NCI-H774 (cell line): ENCODE measurements at regions not wholly inside any gene's neighbourhood (a gene's known extent, or its start where the extent isn't known, plus 50 kb on each side); places are given as distances from the start of the nearest gene placed in this dataset.
"Not testable (repeated sequence)": the region's sequence is repeated elsewhere in the genome, so short reads cannot be mapped to it uniquely, and the experiment has no call there.

ENCODE experiments used
- DNase-seq: peaks from one replicate; lab custom pipeline; 2025; lab: John Stamatoyannopoulos, UW

DNA sequence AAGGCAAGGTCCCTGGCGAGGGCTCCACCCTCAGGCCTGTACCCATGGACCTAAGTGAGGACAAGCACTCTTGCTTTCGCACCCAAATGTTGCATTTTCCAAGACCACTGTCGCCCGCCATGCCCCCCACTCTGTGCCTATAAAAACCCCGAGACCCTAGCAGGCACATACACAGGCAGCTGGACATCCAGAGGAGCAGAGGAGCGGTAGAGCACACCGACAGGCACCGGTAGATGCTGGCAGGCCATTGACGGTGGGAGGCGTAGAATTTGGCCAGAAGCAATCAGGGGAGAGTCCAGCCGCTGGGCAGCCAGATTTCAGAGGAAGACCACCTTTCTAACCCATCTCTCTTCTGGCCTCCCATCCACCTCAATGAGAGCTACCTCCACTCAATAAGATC is 715.2 kb upstream of the AADAT start:
- DNase-seq = no peak

DNA sequence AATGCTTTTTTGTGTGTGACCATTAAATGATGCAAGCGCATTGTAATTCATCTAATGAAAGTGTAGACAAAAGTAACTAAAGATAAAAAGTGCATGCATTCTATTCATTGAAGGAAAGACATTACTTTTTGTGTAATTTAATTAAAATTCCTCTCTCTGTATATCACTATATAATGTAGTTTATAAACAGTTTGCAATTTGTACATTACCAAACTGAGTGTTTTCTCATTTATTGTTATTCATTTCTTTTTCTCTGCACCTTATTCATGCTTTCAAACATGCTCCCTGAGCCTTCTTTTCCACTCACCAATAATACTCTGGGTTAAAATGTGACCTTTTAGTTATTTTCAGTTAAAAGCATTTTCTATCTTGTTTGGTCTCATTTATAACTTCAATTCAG is 713.7 kb upstream of the AADAT start:
- DNase-seq = no peak

DNA sequence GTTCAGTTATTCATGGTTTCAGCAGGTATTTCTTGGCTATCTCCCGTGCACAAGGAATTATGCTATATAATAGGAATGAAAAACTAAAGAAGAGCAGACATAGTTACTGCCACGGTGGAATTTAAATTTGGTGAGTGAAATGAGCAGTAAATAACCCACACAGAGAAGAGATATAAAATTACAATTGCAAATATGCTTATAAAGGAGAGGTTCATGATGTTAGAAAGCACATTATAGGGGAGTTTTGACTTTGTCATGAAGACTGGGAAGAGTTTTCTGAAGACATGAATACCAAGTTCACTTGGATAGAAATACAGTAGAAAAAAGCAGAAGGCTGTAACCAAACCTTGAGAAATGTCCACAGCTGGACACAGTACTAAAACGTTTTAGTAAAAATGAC is 712.0 kb upstream of the AADAT start:
- no peak for DNase-seq

DNA sequence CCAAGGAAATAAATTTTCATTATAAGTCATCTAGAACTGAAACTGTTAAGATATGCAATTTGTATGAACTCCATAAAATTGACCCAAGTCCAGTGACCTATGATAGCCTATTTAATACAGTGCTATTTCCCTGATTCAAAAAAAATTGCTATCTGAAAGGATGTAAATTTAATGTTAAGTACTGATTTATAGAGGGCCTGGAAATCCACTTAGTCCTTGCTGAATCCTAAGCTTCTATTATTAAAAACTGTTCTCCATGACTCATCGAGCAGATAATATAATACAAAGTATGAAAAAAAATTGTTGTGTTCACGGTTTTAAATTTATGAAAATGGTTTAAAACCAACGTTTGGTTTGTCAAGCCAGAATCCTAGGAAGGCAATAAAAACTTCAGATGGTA is 704.8 kb upstream of the AADAT start:
- no peak for DNase-seq

DNA sequence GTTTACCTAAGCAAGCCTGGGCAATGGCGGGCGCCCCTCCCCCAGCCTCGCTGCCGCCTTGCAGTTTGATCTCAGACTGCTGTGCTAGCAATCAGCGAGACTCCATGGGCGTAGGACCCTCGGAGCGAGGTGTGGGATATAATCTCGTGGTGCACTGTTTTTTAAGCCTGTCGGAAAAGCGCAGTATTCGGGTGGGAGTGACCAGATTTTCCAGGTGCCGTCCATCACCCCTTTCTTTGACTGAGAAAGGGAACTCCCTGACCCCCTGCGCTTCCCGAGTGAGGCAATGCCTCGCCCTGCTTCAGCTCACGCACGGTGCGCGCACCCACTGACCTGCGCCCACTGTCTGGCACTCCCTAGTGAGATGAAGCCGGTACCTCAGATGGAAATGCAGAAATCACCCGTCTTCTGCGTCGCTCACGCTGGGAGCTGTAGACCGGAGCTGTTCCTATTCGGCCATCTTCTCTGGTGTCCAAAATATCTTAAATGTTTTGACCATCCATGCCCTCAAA is 698.8 kb upstream of the AADAT start:
- DNase-seq = not testable (repeated sequence)

DNA sequence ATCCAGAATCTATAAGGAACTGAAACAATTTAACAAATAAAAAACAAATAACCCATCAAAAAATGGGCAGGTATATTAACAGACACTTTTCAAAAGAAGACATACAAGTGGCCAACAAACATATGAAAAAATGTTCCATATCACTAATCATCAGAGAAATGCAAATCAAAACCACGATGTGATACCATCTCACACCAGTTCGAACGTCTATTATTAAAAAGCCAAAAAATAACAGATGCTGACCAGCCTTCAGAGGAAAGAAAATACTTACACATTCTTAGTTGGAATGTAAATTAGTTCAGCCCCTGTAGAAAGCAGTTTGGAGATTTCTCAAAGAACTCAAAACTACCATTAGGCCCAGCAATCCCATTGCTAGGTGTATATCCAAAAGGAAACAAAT is 687.9 kb upstream of the AADAT start:
- no peak for DNase-seq

DNA sequence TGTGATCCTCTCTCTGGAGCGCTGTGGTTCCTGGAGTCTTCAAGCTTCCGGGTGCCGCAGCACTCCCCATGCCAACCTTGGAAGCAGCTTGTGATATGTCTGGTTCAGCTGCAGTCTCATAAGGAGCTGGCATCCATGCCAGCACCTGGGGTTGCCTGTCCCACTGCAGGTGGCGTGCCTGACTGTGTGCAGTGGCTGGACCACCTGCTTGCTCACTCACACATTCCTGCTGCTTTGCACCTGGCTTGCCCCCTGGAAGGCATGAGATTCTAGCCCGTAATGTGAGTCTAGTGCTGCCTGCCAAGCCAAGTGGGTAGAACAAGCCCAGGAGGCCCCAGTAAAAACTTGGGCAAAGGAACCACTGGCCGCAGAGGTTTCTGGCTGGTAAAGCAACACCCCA is 687.2 kb upstream of the AADAT start:
- peak; percentile 16 for DNase-seq

DNA sequence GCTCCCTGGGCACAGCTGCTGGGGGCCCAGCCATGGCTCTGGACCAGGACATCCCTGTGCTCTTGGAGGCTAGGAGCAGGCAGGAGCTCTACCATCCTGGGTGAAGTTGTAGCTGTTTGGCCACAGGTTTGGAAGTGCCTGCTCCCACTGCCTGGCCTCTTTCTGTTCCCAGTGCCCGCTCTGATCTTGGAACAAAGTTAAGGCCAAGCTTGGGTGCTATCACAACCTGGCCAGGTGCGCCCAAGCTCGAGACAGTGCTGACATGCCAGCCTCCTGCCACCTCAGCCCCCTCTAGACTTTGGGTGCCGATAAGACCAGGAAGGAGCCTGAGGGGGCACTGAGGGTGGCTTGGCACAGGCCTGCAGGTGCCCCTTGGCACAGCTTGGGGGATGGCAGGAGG is 686.1 kb upstream of the AADAT start:
- no peak for DNase-seq

DNA sequence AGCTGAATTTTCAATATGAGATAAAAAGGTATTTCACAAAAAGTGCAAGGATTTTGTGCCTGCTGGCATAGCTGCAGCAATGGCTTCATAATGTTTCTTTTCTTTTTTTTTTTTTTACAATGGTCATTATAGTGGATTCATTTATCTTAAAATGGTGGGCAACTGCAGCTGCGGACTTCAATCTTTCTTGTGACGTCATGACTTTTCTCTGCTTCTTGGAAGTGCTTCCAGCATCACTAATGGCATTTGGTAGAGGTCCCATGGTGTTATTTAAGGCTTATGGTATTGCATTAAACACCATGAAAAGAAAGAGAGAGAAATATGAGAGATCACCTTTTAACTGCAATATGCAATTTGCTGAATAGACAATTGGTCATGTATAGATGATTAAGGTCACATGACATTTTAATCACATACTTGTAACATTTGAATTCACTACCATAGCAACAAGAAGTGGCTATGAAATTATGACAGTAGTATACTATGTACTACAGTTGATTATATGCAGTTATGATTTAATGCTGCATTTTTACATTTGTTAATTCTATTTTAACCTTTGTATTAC is 684.0 kb upstream of the AADAT start:
- DNase-seq = no peak

DNA sequence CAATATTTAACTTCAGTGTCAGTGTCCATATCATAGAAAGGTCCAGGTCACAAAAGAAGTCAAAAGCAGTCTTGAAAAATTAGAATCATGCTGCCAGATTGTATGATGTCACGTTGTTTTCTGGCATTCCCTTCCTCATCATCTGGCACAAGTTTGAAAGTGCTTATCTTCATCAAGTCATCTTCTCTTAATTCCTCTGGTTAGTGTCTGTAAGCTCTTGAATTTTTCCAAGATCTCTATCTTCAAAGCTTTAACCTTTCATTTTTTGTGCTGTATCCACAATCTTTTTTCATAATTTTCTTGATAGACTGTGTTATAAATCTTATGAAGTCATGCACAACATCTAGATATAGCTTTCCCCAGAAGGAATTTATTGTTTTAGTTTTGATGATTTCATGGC is 682.7 kb upstream of the AADAT start:
- DNase-seq = no peak

DNA sequence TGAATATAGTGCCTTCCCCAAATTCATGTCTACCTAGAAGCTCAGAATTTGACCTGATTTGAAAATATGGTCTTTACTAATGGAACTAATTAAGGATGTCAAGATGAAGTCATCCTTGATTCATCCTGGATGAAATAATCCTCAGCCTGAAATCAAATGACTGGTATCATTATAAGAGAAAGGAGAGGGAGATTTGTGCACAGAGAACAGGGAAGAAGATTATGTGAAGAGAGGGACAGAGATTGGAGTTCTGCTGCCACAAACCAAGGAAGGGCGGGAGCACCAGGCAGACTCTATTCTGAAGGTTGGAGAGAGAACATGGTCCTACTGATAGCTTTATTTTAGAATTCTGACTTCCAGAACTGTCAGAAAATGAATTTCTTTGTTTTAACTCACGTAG is 680.9 kb upstream of the AADAT start:
- no peak for DNase-seq

DNA sequence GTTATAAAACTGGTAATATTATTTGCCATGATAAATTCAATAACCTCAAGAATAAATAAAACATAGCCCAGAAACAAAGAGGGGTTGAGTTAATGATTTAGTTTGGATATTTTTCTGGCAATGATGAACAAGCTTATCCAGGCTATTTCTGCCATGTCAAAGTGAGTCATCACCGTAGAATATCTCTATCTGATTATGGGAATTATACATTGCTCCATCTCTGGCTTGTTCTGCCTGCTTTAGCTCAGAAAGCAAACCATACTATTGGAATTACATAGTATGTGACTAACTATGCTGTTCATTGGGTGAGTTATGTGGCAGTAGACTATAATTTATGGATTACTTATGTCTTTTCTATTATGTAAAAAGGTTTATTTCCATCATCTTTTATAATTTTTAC is 680.1 kb upstream of the AADAT start:
- no peak for DNase-seq

DNA sequence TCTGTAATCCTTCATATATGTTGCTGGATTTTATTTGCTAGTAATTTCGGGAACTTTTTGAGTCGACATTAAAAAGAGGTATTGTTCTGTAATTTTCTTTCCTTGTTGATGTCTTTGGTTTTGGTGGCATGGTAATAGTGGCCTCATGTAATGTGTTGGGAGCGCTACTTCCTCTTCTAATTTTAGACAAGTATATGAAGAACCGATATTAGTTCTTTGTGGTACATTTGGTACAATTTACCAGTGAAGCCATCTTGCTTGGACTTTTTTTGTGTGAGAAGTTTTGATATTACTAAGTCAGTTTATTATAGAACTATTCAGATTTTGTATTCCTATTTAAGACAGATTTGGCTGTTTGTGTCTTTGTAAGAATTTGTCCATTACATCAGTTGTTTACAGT is 669.2 kb upstream of the AADAT start:
- DNase-seq = no peak

DNA sequence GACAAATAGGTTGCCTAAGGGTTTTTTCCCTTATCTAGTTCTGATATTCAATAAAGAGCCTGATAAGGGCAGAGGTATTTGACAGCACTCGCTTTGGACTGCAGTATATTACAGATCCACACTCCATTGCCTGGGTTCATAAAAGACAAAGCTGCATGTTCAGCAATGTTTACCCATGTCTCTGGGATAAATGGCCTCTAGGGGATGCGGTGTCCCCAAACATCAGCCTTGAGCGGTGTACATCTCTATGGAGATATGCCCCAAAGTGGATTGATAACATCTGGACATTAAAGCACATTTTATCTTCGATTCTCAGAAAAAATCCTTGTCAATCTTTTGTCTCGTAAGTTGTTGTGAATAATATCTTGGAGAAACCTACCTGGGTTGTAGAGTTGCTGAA is 660.8 kb upstream of the AADAT start:
- DNase-seq = no peak

DNA sequence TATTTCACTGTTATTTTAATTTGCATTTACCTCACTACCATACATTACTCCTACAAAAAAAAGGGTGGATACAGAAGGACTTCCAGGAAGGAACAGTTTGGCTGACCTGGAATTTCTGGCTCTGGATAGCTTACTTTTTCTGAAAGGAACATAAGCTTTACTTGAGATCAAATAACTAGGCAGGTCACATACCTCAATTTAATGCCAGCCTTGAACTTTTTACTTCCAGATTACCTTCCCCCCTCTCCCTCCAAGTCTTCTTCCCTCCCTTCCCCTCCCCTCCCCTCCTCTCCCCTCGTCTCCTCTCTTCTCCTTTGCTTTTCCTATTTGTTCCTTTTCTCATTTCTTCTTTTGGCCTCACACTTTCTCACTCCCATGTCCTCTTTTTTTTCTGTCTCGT is 659.2 kb upstream of the AADAT start:
- DNase-seq = no peak

DNA sequence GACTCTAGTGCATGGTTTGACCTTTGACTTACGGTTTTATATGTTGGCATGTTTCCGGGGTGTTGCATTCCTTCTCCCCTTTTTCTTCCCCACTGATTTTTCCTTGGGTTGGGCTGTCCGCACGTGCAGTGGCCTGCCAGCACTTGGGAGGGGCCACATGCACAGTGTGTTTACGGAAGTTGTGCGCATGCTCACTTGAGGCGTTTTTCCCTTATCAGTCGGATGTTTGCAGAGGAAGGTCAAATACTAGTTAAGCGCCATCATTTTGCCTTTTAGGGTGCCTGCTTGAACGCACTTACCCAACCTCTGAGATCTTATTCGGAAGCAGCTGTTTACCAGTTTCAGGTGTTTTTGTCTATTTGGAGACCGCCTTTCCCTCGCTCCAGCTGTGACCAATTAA is 653.9 kb upstream of the AADAT start:
- DNase-seq = no peak

DNA sequence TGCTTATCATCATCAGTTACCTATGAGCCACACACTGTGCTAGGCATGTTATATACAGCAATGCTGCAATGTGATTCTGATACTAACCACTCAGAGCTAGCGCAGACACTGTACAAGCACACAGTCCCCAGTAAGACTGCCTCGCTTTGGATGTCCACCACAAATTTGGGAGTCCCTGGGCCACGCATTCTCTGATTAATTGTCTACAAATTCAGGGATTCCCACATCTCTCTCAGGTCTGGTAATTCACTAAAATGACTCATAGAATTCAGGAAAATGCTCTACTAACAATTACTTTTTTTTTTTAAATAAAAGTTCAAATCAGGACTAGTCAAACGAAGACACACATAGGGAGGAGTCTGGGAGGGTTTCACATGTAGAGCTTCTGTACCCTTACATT is 652.1 kb upstream of the AADAT start:
- DNase-seq = no peak

DNA sequence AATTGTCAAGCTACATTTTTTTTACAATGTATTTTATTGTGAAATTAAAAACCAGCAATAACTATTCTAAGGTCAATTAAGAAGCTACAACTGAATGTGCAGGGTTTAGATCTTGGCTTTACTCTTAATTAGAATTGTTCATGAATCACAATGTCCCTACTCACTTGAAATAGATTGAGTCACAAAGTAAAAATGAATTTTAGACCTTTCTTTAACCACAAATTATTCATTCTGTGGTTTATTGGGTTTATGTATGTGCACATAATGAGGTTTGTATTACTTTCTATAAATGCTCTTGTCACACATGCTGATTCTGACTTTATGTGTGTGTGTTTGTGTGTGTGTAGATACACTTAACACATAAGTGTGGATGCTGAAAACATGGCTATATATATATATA is 647.0 kb upstream of the AADAT start:
- no peak for DNase-seq

DNA sequence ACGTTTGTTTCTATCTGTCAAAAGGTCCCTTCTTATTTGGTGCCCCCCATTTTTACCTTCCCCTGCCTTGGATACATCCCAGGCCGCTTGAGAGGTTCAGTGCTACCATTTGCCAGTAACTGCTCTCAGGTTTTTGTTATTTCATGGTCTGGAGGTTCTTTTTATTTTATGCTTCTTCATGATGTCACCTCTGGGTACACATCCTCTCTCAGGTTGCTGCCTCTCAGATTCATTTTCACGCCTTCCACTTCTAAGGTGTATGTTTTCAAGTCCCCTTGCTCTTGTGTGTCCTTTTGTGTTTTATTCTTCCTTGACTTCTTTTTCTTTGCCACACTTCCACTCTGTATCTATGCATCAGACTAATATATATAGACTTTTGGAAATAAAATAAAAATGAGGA is 640.1 kb upstream of the AADAT start:
- no peak for DNase-seq

DNA sequence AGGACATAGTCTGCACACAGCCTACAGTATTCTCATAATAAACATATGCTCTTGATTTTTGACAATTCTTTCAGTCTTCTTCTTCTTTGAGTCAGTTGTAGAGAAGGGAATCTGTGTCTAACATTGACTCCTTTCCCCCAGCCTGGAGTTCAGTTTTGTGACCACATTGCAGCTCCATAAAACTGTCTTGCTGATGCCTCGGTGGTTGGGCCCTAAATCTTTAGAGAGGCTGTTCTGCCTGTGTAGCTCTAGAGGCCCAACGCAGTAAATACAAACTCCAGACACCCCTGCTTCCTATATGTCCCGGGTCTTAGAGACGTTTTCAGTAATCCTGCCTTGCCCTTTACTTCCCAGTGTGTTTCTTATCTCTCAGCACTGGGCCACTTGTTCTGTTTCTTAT is 639.5 kb upstream of the AADAT start:
- DNase-seq = no peak

DNA sequence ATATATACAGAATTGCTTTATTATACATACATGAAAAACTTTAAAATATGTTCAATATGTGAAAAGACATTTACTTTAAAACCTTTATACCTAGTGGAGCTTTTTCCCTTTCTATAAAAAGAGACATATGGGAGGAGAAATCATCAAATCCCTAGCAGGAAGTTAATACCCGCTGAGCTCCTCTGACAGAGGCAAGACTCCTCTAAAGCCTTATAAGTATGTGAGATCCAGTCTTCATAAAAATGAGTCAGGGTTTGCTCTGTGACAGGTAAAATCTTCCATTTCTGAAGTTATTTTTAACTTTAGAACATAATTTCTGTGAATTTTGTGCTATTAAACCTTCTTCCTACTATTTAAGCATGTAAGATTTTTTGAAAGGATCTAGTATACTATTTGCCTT is 634.4 kb upstream of the AADAT start:
- DNase-seq = no peak

DNA sequence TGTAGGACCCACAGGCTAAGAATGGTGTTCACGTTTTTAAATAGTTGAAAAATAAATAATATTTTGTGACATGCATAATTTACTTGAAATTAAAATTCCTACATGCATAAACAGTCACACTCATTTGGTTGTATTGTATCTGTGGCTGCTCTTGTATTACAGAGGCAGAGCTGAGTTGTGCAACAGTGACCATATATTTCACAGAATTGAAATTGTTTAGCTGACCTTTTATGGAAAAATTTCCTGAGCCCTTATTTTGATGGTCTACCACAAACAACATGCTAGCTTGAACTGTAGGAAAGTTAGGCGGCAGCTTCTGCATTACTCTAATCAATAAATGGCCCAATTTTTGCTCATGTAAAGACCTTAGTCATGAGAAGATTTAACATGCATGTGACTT is 633.4 kb upstream of the AADAT start:
- no peak for DNase-seq

DNA sequence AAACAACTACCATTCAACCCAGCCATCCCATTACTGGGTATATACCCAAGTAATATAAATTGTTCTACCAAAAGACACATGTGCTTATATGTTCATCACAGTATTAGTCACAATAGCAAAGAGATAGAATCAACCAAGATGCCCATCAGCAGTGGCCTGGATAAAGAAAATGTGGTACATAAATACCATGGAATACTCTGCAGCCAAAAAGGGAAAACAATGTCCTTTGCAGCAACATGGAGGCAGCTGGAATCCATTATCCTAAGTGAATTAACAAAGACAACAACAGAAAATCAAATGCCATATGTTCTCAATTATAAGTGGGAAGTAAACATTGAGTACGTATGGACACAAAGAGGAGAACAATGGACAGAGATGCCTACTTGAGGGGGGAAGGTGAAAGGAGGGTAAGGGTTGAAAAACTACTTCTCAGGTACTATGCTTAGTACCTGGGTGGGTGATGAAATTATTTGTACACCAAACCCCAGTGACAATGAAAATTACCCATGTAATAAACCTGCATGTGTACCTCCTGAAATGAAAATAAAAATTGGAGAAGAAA is 632.1 kb upstream of the AADAT start:
- DNase-seq = no peak

DNA sequence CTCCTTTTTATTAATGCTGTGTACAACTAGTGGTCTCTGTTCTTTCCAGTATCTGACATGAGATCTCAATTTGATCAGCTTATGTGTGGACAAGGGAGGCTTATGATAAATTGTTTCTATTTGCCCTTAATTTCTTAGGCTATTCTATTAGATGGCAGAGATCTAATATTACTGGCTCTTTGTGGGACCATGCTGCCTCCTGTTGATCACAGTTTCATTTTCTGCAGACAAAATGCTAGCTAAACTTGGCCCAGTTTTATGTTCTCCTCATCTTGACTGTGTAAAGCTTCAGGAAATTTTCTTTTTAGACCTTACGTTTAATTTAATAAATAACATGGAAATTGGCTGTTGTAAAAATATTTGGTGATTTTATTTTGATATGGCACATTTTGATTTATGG is 627.1 kb upstream of the AADAT start:
- DNase-seq = no peak

DNA sequence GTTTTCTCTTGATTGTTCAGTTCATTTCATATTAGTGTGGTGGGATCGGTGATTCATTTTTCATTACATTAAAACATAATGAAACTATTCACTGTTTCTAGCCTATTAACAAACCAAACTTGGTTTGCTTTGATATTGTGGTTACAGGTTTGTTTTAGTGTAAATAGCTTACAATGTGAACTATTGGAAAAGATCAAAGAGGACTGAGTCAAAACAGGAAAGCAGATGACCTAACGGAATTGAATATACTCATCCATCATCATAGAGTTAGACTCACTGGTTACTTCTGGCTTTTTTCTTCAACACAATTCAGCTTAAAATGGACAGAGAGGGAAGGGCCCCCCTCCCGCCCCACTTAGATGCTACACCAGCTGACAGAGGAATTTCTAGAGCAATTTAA is 616.2 kb upstream of the AADAT start:
- no peak for DNase-seq
